LNCaP clone FGC (cell line): ENCODE measurements at regions not wholly inside any gene's neighbourhood (a gene's known extent, or its start where the extent isn't known, plus 50 kb on each side); places are given as distances from the start of the nearest gene placed in this dataset.

Experiments
- DNase-seq: peaks from one replicate; pipeline ENCODE4 v3.0.0-alpha.2; 2011; ENCODE audit warnings: low read depth
- H3K4me3 ChIP-seq: 2 replicates; pipeline ENCODE4 v1.5.1; 2011; ENCODE audit warnings: mild to moderate bottlenecking, low read depth, low read length, control low read depth
- TF ChIP-seq, protein P1 (sequence below): IDR thresholded peaks from 2 replicates; pipeline ENCODE4 v1.5.1; 2012; ENCODE audit warnings: mild to moderate bottlenecking; ENCODE audit not compliant: control insufficient read depth, insufficient read depth; ENCODE audit errors: extremely low read depth

DNA sequence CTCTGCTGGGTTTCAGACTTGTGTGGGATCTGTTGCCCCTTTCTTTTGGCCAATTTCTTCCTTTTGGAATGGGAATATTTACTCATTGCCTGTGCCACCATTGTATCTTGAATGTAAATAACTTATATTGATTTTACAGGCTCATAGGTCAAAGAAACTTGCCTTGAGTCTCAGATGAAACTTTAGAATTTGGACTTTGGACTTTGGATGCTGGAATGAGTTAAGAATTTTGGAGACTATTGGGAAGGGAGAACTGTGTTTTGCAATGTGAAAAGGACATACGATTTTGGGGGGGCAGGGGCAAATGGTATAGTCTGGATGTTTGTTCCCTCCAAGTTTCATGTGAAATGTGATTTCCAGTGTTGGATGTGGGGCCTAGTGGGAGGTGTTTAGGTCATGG lies 62.6 kb upstream of the TNFRSF21 start:
- TF ChIP-seq, protein P1, sequence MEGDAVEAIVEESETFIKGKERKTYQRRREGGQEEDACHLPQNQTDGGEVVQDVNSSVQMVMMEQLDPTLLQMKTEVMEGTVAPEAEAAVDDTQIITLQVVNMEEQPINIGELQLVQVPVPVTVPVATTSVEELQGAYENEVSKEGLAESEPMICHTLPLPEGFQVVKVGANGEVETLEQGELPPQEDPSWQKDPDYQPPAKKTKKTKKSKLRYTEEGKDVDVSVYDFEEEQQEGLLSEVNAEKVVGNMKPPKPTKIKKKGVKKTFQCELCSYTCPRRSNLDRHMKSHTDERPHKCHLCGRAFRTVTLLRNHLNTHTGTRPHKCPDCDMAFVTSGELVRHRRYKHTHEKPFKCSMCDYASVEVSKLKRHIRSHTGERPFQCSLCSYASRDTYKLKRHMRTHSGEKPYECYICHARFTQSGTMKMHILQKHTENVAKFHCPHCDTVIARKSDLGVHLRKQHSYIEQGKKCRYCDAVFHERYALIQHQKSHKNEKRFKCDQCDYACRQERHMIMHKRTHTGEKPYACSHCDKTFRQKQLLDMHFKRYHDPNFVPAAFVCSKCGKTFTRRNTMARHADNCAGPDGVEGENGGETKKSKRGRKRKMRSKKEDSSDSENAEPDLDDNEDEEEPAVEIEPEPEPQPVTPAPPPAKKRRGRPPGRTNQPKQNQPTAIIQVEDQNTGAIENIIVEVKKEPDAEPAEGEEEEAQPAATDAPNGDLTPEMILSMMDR, result no peak
- H3K4me3 ChIP-seq, result no peak overlapping the region
- DNase-seq, result no peak

DNA sequence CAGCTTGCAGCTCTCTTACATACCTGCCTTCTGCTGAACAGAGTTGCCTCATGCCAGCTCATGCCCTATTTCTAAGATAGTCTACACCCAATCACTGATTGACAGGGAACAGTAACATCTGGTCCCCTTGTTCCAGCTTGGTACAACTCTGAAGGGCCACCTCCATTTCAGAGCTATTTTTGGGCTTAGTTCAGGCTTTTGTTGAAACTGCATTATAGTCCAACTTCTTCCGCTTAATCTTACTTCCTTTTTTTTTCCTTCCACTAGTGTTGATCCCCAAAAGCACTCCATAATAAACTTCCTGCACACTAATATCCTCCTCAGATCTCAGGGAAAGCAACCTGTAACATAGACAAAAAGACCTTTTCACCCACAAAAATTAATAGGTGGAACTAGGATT lies 65.7 kb upstream of the TNFRSF21 start:
- no peak overlapping the region for H3K4me3 ChIP-seq
- TF ChIP-seq, protein P1, result no peak
- DNase-seq, result no peak

DNA sequence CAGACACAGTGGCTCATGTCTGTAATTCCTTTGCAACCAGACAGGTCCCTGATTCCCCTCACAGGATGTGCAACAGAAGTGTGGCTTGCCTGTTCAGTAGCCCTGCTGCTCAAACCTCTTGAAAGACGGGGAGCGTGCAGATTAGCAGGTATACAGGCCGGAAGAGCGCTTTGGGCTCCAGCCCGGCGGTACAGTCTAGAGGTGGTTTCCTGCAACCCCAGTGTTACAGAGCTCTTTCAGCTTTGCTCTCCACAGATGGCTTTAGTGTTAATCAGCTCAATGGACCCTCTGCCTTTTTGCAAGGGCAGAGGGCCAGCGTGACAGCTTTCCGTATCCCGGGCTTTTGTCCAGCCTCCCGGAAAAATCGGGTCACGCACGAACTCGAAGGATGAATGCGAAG lies 67.2 kb upstream of the TNFRSF21 start:
- DNase-seq, result no peak
- H3K4me3 ChIP-seq, result no peak overlapping the region
- TF ChIP-seq, protein P1, result no peak

DNA sequence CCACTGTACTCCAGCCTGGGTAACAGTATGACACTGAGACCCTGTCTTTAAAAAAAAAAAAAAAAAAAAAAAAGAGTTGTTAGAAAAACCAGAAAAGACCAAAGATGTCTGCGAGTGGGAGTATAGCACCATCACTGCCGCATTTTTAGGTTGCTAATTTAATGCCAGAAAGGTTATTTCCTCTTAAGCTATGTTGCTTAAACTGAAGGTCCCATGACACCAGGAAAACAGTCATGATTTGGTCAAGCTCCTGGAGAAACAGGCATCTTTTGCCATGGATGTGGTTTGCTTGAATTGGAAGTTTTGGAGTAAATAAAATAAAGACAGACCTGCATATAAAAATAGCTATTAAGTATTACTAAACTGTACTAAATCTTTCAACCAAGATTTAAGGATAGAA lies 68.3 kb upstream of the TNFRSF21 start:
- DNase-seq, result no peak
- TF ChIP-seq, protein P1, result no peak
- H3K4me3 ChIP-seq, result no peak overlapping the region

DNA sequence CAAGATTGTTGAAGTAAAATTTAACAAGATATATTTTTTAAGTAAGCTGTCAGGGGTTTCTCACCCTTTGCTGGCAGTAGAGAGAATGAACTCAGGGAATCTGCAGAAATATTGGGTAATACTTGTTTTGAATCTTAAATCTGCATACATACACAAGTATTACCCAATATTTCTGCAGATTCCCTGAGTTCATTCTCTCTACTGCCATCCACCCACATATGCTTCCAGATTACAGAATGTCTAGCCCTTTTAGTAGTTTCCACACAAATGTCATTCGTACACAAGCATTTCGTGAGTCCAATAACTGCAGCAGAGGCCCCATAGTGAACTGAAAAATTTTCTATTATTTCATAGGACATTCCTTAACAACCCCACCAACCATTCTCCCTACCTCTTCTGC lies 69.6 kb upstream of the TNFRSF21 start:
- TF ChIP-seq, protein P1, result no peak
- DNase-seq, result no peak
- H3K4me3 ChIP-seq, result no peak overlapping the region

DNA sequence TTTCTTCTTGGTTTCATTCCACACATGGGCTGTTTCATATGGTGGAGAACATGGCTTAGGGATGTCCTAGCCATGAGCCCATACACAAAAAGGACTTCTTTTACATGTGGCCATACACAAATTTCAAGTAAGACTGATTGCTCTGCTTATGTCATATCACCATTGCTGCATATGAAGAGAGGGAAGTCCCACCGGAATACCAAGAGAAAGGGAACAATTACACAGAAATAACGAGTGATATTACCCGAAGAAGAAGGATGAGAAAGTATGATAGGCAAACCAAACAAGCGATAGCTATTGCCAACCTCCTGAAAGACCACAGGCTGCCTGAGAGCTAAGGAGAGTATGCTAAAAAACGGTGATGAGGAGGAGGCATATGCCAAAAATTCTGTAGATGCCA lies 70.5 kb upstream of the TNFRSF21 start:
- TF ChIP-seq, protein P1, result no peak
- no peak for DNase-seq
- no peak overlapping the region for H3K4me3 ChIP-seq

DNA sequence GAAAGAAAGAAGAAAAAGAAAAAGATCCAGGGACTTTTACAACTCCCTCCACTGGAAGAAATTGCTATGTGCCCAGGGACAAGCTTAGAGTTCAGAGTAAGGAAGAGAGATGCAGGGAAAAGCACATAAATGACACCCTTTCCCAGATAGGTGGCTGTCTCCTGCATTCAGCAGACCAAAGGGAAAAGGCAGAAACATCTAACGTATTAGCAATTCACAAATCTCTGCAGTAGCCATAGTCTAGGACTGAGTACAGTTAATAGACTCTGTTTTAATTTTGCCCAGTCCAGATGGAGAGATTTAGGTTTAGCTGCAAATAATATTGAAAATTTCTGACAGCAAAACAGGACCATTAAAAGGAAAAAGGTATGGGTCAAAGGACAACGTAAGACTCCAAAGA lies 71.3 kb upstream of the TNFRSF21 start:
- TF ChIP-seq, protein P1, result no peak
- H3K4me3 ChIP-seq, result no peak overlapping the region
- no peak for DNase-seq
